Mesothelial cell of epicardium (in vitro differentiated cells): ENCODE measurements at regions not wholly inside any gene's neighbourhood (a gene's known extent, or its start where the extent isn't known, plus 50 kb on each side); places are given as distances from the start of the nearest gene placed in this dataset.

Experiments used
- DNase-seq, 2 experiments: peaks; one replicate each; pipeline ENCODE4 v3.0.0; 2021; ENCODE audit warnings: low spot score in 2 of 2; ENCODE audit not compliant: unreplicated experiment in 2 of 2
- H3K27ac Mint-ChIP-seq: 2 replicates; pipeline ENCODE4 v1.8.0; 2021; ENCODE audit warnings: mixed read lengths
- H3K27me3 Mint-ChIP-seq: 2 replicates; pipeline ENCODE4 v1.8.0; 2021; ENCODE audit warnings: low read depth, mixed read lengths
- H3K36me3 Mint-ChIP-seq: 2 replicates; pipeline ENCODE4 v1.8.0; 2021; ENCODE audit warnings: mixed read lengths
- H3K4me1 Mint-ChIP-seq: 2 replicates; pipeline ENCODE4 v1.8.0; 2021; ENCODE audit warnings: mixed read lengths
- H3K4me3 Mint-ChIP-seq: 2 replicates; pipeline ENCODE4 v1.8.0; 2021; ENCODE audit warnings: mild to moderate bottlenecking, moderate library complexity, mixed read lengths
- H3K9me3 Mint-ChIP-seq: 2 replicates; pipeline ENCODE4 v1.8.0; 2021; ENCODE audit warnings: mixed read lengths
- TF ChIP-seq, protein P1 (sequence below): fragments of 200-600 bp; sonication (generic); IDR thresholded peaks from one replicate; pipeline ENCODE4 v1.5.0; 2021; ENCODE audit warnings: antibody characterized with exemption; ENCODE audit not compliant: unreplicated experiment

DNA sequence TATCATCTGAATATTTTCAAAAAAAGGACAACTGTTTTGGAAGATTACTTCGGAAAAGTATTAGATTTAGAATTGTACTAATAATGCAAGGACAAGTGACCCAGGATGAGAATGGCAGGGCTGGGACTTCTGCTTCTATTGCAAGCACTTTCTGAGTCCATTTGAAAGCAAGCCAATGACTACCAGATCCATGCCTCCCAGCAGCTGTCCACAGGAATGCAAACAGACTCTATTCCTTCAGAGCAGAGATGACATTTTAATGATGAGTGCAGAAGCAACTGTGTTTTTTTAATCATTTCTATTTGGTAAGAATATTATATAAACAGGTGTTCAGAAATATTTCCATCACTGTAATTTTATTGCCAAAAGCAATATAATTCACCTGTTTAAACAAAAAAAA lies 456.7 kb downstream of the SOX11 start:
- Mint-ChIP-seq H3K4me3 (no peak overlapping the region), H3K27ac (no peak overlapping the region), H3K36me3 (no peaks in the 10 kb centered on the region), H3K4me1 (no peaks in the 10 kb centered on the region), H3K9me3 (peaks cover 11% of the 10 kb centered on the region), H3K27me3 (no peaks in the 10 kb centered on the region)
- TF ChIP-seq, protein P1, sequence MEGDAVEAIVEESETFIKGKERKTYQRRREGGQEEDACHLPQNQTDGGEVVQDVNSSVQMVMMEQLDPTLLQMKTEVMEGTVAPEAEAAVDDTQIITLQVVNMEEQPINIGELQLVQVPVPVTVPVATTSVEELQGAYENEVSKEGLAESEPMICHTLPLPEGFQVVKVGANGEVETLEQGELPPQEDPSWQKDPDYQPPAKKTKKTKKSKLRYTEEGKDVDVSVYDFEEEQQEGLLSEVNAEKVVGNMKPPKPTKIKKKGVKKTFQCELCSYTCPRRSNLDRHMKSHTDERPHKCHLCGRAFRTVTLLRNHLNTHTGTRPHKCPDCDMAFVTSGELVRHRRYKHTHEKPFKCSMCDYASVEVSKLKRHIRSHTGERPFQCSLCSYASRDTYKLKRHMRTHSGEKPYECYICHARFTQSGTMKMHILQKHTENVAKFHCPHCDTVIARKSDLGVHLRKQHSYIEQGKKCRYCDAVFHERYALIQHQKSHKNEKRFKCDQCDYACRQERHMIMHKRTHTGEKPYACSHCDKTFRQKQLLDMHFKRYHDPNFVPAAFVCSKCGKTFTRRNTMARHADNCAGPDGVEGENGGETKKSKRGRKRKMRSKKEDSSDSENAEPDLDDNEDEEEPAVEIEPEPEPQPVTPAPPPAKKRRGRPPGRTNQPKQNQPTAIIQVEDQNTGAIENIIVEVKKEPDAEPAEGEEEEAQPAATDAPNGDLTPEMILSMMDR = no peak
- DNase-seq = no peak

GRCh38 chr2:6159606-6160005 lies 467.4 kb downstream of the SOX11 start:
- no peak overlapping the region for H3K27ac Mint-ChIP-seq
- no peak for DNase-seq
- TF ChIP-seq, protein P1 = no peak
- peaks cover 9% of the 10 kb centered on the region for H3K9me3 Mint-ChIP-seq
- H3K27me3 Mint-ChIP-seq = no peaks in the 10 kb centered on the region
- H3K4me1 Mint-ChIP-seq = peaks cover 14% of the 10 kb centered on the region
- H3K4me3 Mint-ChIP-seq = no peak overlapping the region
- H3K36me3 Mint-ChIP-seq = no peaks in the 10 kb centered on the region

DNA sequence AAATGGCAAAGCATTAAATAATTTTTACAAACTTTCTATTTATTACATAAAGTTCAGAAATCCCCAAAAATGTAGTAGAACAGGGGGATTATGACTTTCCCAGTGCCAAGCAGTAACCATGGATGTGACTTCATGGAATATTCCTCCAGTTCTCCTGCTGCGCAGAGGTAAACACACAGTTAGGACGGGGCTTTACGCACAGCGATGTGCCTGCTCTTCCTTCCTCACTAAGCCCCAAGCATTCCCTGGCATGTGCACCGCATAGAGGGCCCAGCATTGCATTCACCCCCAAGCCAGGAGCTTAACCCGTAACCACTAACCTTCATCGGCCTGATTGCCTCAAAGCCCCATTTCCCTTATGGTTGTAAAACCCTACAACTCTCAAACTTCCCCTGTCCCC lies 471.7 kb downstream of the SOX11 start:
- Mint-ChIP-seq H3K27ac (no peak overlapping the region), H3K9me3 (peaks cover 9% of the 10 kb centered on the region), H3K27me3 (peaks cover 4% of the 10 kb centered on the region), H3K4me1 (peaks cover 28% of the 10 kb centered on the region), H3K36me3 (no peaks in the 10 kb centered on the region), H3K4me3 (no peak overlapping the region)
- TF ChIP-seq, protein P1 = no peak
- no peak for DNase-seq

DNA sequence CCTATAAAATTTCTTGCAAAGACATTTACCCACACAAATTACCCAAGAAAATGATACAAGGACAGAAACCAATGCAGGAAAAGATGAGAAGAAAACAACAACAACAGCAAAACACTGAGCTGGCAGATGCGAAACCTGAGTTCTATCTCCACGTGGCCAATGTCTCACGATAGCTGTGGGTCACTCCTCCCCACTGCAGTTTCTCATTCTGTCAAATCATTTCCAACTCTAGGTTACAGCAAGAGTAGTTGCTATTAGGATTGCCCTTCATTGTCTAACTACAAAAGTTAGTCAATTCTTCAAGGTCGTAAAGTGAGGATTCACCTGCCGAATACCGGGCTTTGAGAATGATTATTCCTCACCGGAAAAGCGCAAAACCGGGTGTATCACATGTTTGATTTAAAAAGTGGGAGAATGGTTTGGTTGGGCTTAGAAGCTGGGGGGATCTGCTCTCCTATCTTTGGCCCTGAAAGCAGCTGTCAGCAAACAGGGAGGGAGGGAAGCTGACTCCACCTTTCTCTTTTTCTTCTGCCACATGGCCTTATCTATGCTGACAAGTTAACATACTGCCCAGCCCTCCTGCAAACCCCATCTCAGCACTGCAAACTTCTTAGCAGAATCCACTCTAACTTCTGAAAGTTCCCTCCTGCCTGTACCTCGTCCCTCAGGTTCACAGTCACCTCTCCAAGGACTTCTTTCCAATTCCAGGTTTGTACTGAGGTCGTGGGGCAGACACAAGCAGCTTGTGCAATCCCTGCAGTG lies 473.0 kb downstream of the SOX11 start:
- DNase-seq = no peak
- H3K9me3 Mint-ChIP-seq = peaks cover 9% of the 10 kb centered on the region
- peak overlapping the region; percentile 21 for H3K27ac Mint-ChIP-seq
- H3K4me3 Mint-ChIP-seq = no peak overlapping the region
- H3K27me3 Mint-ChIP-seq = peaks cover 5% of the 10 kb centered on the region
- H3K4me1 Mint-ChIP-seq = peaks cover 23% of the 10 kb centered on the region
- TF ChIP-seq, protein P1 = no peak
- H3K36me3 Mint-ChIP-seq = no peaks in the 10 kb centered on the region

DNA sequence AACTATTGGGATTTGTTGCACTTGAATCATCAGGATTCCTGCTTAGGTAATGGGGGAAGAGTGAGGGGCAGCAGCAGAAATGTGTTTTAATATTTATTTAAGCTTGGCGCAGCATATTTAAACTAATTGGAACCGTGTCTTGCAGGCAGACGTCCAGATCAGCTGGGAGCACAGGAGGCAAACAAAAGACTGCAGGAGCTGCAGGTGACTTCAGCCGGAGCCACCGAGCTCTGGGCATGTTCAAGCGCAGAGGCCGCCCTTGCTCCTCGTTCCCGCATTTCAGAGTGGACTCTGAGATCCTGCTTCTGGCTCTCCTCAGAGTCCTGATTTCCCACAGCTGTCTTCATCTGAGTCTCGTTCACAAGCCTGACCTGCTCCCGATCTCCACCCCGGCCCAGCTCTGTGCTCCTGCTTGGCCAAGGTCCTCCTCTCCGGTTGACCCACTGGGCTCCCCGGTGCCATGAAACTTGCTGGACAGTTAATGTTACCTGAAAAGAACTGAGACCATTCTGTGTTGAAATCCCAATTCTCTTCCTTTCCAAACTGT lies 475.5 kb downstream of the SOX11 start:
- H3K4me1 Mint-ChIP-seq = peaks cover 25% of the 10 kb centered on the region
- H3K4me3 Mint-ChIP-seq = no peak overlapping the region
- peaks cover 5% of the 10 kb centered on the region for H3K27me3 Mint-ChIP-seq
- peaks cover under 1% of the 10 kb centered on the region for H3K36me3 Mint-ChIP-seq
- no peak for DNase-seq
- H3K9me3 Mint-ChIP-seq = peaks cover 1% of the 10 kb centered on the region
- TF ChIP-seq, protein P1 = no peak
- H3K27ac Mint-ChIP-seq = no peak overlapping the region
